Colon (tissue), 2 donors: ENCODE measurements at regions not wholly inside any gene's neighbourhood (a gene's known extent, or its start where the extent isn't known, plus 50 kb on each side); places are given as distances from the start of the nearest gene placed in this dataset.

Experiments
- FAIRE-seq: peaks from 2 replicates; lab custom pipeline; 2012; peaks lifted over from hg19 to GRCh38; lab: Jason Lieb, UNC
- donor health status: control.
- donor health status: control.

DNA sequence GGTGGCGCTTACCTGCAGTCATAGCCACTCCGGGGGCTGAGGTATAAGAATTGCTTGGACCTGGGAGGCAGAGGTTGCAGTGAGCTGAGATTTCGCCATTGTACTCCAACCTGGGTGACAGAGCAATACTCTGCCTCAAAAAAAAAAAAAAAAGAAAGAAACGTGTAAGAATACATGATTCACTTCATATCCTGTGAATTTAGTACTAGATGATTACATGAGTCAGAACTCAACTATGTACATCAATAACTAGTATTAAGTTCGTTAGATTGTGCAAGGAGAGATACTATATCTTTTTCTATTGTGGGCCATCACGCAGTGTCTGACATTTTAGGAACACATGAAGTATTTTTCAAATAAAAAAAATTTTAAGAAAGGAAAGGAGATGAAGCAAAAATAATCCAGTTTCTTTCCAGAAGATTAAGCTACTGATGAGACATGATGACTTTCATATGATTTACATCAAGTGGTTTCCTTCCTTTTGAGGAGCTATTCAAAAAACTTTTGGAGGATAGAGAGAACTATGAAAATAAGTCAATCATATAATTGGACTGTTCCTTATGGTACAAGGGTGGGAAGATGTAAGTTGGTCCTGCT, 64.7 kb upstream of the EXOC1L start:
- no peak for FAIRE-seq

DNA sequence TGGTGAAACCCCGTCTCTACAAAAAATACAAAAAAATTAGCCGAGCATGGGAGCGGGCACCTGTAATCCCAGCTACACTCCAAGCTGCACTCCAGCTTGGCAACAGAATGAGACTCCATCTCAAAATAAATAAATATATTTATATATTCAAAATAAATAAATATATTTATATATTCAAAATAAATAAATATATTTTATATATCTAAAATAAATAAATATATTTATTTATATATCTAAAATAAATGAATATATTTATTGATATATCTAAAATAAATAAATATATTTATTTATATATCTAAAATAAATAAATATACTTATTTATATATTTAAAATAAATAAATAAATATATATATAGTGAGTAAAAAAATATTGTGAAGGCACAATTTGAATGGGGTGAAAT, 63.4 kb upstream of the EXOC1L start:
- FAIRE-seq = peak; percentile 100

DNA sequence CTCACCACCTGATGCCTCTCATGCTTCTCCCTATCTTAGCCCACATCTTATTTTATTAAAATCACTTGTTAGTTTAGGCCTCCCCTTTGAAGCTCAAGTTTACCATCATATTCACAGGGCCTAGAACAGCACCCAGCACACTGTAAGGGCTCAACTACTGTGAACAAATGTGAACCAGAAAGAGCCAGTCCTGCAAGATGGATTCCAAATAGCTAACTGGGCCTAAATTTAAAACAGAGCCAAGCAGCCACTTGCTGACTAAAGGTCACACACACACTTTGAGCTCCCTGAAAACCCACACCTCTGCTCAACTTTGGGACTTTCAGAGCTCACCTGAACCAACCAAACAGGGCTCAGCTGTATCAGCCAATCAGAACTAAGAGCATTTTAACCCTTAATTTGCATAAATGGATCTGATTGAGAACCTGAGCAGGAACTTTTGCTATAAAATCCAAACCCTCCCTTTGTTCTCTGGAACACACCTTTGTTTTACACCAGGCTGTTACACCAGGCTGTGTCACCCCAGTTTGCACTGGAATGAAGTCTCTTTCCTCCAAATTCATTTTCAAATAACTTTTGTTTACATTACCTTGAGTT, 62.1 kb upstream of the EXOC1L start:
- no peak for FAIRE-seq

DNA sequence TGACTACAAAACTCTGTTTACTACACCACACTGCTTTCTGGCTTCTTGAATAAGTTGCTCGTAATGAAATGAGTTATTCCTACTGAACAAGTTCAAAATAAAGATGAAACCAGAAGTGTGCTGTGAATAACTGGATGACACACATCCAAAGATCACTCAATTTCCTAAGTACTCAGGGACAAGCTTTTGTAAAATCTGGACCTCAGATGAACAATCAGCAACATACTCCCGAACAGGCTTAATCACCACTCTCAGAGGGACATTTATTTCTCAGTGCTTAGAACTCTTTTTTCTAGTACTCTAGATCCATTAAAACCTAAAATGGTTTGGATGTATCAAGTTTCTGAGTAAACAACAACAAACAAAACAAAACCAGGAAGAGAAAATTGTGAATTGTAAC, 61.5 kb upstream of the EXOC1L start:
- FAIRE-seq = no peak

DNA sequence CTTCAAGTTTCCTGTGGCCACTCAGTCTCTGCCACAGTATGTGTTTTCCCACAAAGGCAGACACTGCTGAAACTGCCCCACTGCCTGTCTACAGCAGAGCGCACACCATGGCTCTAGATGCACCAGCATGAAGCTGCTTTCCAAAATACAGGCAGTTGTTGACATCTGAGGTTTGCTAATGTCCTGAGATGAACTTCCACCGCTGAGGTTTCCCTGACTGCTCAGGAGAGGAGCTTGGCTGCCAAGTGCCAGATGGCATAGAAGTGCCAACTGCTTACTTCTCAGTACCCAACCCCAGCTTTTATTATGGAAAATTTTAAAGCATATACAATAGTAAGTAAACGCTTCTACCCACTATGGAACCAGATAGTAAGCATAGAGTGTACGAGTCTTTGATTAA, 61.0 kb upstream of the EXOC1L start:
- no peak for FAIRE-seq

DNA sequence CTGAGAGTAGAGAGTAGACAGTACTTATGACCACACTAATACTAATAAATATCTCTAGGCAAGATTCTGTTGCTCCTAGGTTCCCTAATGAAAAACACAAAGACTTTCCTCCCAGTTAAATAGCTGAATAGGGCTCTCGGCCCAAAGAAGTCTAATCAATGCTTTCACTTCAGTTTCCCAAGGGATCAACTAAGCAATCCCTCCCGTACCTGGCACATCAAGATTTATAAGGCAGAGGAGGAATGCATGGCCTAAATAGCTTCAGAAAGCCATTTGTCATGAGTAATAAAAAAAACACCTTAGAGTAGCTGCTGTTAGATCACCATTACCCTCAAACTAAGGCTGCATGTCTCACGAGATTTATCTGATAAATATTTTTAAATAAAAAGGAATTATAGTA, 56.8 kb upstream of the EXOC1L start:
- no peak for FAIRE-seq

DNA sequence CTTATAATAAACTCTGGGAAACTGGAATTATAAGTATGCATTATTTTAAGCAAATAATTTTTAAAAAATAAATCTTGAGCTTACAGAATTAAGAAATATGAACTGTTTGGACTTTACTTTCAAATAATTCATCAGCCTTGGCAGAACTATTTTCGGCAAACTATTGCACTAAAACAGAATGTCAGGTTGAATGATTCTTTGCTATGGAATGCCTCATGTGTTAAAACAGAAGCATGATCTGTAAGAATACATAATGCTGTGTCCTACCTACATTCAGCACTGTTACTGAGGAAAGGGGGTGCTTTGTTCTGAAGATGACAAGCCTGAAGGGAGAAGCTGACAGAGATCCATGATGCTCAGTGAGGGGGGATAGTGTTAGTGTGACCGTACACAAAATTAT, 55.6 kb upstream of the EXOC1L start:
- no peak for FAIRE-seq

DNA sequence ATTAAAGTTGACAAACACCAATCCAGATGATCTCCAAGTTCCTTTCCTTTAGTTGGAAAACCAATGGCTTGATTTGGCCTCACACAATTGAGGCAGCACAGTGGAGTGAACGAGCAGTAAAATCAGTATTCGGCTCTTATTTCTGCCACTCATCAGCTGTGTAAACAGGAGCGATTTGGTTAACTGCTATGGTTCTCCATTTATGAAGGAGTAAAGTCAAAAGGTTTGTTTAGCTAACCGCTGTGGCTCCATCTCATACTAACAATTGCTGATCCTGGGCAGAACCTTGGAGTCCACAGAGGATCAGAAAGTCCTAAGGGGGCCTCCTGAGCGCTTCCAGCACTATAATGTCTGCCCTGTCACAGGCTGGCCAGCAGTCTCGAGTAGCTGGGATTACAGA, 54.5 kb upstream of the EXOC1L start:
- no peak for FAIRE-seq

DNA sequence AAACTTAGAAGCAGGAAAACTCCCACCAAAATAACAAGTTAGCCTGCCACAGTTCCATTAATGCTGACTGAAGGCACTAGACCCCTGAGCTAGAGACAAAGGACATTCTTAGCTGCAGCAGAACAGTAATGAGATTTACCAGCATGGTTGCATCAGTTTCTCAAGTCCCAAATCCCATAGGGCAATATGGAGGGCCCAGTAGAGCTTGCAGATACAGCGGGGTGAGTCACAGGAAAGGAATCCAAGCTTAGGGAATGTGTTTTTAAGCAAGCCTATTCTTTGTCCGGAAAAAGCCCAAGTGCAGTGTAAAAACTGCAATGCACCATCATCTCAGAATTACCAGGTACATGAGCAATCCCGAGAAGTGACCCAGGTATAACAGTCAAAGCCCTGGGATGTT, 51.3 kb upstream of the EXOC1L start:
- no peak for FAIRE-seq
